ENCODE measurements at regions not wholly inside any gene's neighbourhood (a gene's known extent, or its start where the extent isn't known, plus 50 kb on each side); places are given as distances from the start of the nearest gene placed in this dataset.
A peak's percentile ranks its signal among the peaks of the same experiment; 100 is the strongest.

DNA sequence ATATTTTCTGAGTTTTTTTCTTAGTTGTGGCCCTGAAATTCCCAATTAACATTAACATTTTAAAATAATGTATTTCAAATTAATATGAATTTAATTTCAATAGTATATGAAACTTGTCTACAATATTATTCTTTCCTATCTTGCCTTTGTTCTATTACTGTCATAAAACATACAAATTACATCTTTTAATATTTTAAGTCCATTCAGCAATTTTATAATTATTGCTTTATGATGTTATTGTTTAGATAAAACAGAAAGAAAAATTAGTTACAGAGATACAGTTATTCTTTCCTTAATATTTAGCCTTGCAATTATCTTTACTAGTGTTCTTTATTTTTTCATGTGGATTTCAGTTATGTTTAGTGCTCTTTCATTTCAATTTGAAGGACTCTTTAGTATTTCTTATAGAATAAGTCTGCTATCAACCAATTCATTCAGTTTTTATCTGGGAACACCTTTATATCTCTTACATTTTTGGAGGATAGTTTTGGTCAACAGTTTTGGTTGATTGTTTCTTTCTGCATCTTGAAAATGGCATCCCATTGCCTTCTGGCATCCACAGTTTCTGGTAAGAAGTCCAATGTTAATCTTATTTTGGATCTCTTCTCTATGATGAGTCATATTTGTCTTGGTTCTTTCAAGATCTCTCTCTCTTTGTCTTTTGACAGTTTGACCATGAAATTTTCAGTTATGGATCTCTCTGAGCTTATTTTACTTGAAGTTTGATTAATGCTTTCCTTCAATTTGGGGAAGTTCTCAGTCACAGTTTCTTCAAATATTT, 76.9 kb upstream of the CHST9 start:
- Histone ChIP-seq H3K9ac (ENCODE audit: low read depth, low read length) (no peak overlapping the region), H3K27ac (ENCODE audit: insufficient read depth, low read length) (no peak overlapping the region), H4K8ac (ENCODE audit: low read depth in 2 of 2, low read length in 2 of 2) (no peak overlapping the region), H3K18ac (ENCODE audit: low read depth, low read length) (no peak overlapping the region), H2BK120ac (ENCODE audit: low read depth, low read length) (no peak overlapping the region), H3K4ac (ENCODE audit: low read depth, low read length) (no peak overlapping the region), H2AFZ (replicated peaks; ENCODE audit: low read length, poor library complexity) (no peak overlapping the region), H3K27me3 (ENCODE audit: control insufficient read depth, insufficient read depth, low read length) (no peaks in the 10 kb centered on the region), H3K4me3 (ENCODE audit: insufficient read depth, low read depth, low read length) (no peak overlapping the region), H3K56ac (ENCODE audit: extremely low read depth, insufficient read depth, low read length) (no peak overlapping the region), H4K20me1 (ENCODE audit: insufficient read depth, low read length) (no peaks in the 10 kb centered on the region), H2BK20ac (ENCODE audit: low read depth, low read length) (no peak overlapping the region), H3K9me1 (ENCODE audit: insufficient read depth, low read length) (no peaks in the 10 kb centered on the region), H2AK9ac (replicated peaks; ENCODE audit: low read depth, low read length, poor library complexity) (no peak overlapping the region), H2BK5ac (ENCODE audit: low read depth, low read length, poor library complexity, severe bottlenecking) (no peak overlapping the region), H2AK5ac (ENCODE audit: low read depth, low read length) (no peak overlapping the region), H4K5ac (ENCODE audit: low read depth, low read length) (no peak overlapping the region), H3K4me2 (ENCODE audit: low read depth, low read length) (no peak overlapping the region), H3K36me3 (ENCODE audit: control insufficient read depth, insufficient read depth, low read length) (no peaks in the 10 kb centered on the region), H3K4me1 (ENCODE audit: control insufficient read depth, insufficient read depth, low read length) (no peaks in the 10 kb centered on the region), H3K23ac (ENCODE audit: low read depth, low read length) (no peak overlapping the region), H3K9me3 (ENCODE audit: control insufficient read depth, insufficient read depth, low read length) (peaks cover 23% of the 10 kb centered on the region), H2BK15ac (ENCODE audit: low read depth, low read length) (no peak overlapping the region), H3K14ac (replicated peaks; ENCODE audit: low read depth, low read length) (no peak overlapping the region), H4K91ac (ENCODE audit: insufficient read depth, low read depth, low read length) (no peak overlapping the region), H3K79me1 (ENCODE audit: low read depth in 1 of 2, low read length in 2 of 2) (no peaks in the 10 kb centered on the region)
- TF ChIP-seq FOS (IDR thresholded peaks at IDR 0.05; ENCODE audit: low read depth, low read length) (no peak), RAD21 (IDR thresholded peaks at IDR 0.05; ENCODE audit: low read length) (no peak), MAZ (IDR thresholded peaks at IDR 0.05; ENCODE audit: borderline replicate concordance, low read depth, low read length) (no peak), MAFK (IDR thresholded peaks at IDR 0.05; ENCODE audit: low read depth, low read length) (peak; percentile 43; the same call in 1 of the 2 replicates)
- BruUV-seq (replicated peaks), result no TSS peak
- dilution Hi-C loops (cut with HindIII; ENCODE audit: low sequenced_read_pairs, unreplicated experiment) (no loop called here), intact Hi-C loops (cut with micrococcal nuclease) (no loop called here), in situ Hi-C loops (cut with MboI; ENCODE audit: low sequenced_read_pairs) (no loop called here)
- POLR2A ChIA-PET (ENCODE audit: unreplicated experiment), result no interaction called here
- ATAC-seq (ENCODE audit: low read depth) (no peak), DNase-seq (no peak)
- CTCF ChIA-PET, result no interaction called here
